Endothelial cell of umbilical vein (primary cell): ENCODE measurements at regions not wholly inside any gene's neighbourhood (a gene's known extent, or its start where the extent isn't known, plus 50 kb on each side); places are given as distances from the start of the nearest gene placed in this dataset.

Experiments
- BruUV-seq: library from RNA; stranded (reverse); fragments of 400-500 nt; replicated peaks from 2 replicates; lab custom pipeline; 2021; lab: Mats Ljungman, UMichigan
- CTCF ChIA-PET: fragments of 300-600, 350-600 bp; sonication (Branson Sonifier 250); formaldehyde crosslinking; loops from one replicate; lab custom pipeline; 2021; ENCODE audit warnings: antibody characterized with exemption, inconsistent platforms; lab: Charles Lee
- POLR2A ChIA-PET: fragments of 300-600, 350-600 bp; sonication (Branson Sonifier 250); formaldehyde crosslinking; loops from one replicate; lab custom pipeline; 2021; ENCODE audit warnings: antibody characterized with exemption, inconsistent platforms; lab: Charles Lee
- DNase-seq: peaks from one replicate; pipeline ENCODE4 v3.0.0-alpha.2; 2011; ENCODE audit warnings: low read depth, low spot score
- FAIRE-seq: peaks from 2 replicates; lab custom pipeline; 2011; peaks lifted over from hg19 to GRCh38; lab: Jason Lieb, UNC
- H2AFZ ChIP-seq: 2 replicates; pipeline ENCODE4 v1.6.0; 2012; ENCODE audit warnings: low read depth, low read length, control low read depth, inconsistent platforms
- H3K27ac ChIP-seq: 2 replicates; pipeline ENCODE4 v1.5.1; 2011; ENCODE audit warnings: low read depth, mild to moderate bottlenecking, control low read depth, low read length, moderate library complexity; ENCODE audit not compliant: insufficient read depth
- H3K27me3 ChIP-seq, 2 experiments: 2 replicates each; pipeline versions ENCODE4 v1.6.0 to v1.6.1; 2011; ENCODE audit warnings: low read length in 2 of 2, mixed read lengths in 1 of 2; ENCODE audit not compliant: control insufficient read depth in 2 of 2, insufficient read depth in 2 of 2
- H3K36me3 ChIP-seq, 2 experiments: 2 replicates in 1 of 2; 3 replicates in 1 of 2; pipeline ENCODE4 v1.5.1; 2011; ENCODE audit warnings: low read length in 2 of 2, mild to moderate bottlenecking in 1 of 2, moderate library complexity in 1 of 2; ENCODE audit not compliant: control insufficient read depth in 2 of 2, insufficient read depth in 2 of 2; ENCODE audit errors: extremely low read depth in 1 of 2
- H3K4me1 ChIP-seq: 3 replicates; pipeline ENCODE4 v1.5.1; 2011; ENCODE audit warnings: mild to moderate bottlenecking, low read length; ENCODE audit not compliant: control insufficient read depth, insufficient read depth; ENCODE audit errors: extremely low read depth
- H3K4me2 ChIP-seq: 2 replicates; pipeline ENCODE4 v1.6.1; 2011; ENCODE audit warnings: low read length, control low read depth, mixed read lengths; ENCODE audit not compliant: insufficient read depth
- H3K4me3 ChIP-seq, 3 experiments: fragments of 200-600 bp in 1 of 3; sonication (generic), shearing (Covaris generic) in 1 of 3; replicated peaks in 1 of 3; 2 replicates each; pipeline ENCODE4 v1.5.1; 2011 to 2016; ENCODE audit warnings: control low read depth in 3 of 3, low read length in 3 of 3, mild to moderate bottlenecking in 2 of 3, inconsistent platforms in 1 of 3, low read depth in 1 of 3, moderate library complexity in 1 of 3; ENCODE audit not compliant: insufficient read depth in 1 of 3
- H3K79me2 ChIP-seq: 2 replicates; pipeline ENCODE4 v1.6.0; 2012; ENCODE audit warnings: low read length, inconsistent platforms; ENCODE audit not compliant: control insufficient read depth, insufficient read depth
- H3K9ac ChIP-seq: replicated peaks from 2 replicates; pipeline ENCODE3; 2011; ENCODE audit warnings: low read length, control low read depth; ENCODE audit not compliant: insufficient read depth; ENCODE audit errors: extremely low read depth
- H3K9me1 ChIP-seq: replicated peaks from 3 replicates; pipeline ENCODE4 v1.6.0; 2011; ENCODE audit warnings: mild to moderate bottlenecking, low read length; ENCODE audit not compliant: control insufficient read depth, insufficient read depth; ENCODE audit errors: extremely low read depth
- H3K9me3 ChIP-seq: replicated peaks from 2 replicates; pipeline ENCODE4 v1.5.1; 2012; ENCODE audit warnings: low read length, inconsistent platforms; ENCODE audit not compliant: control insufficient read depth, insufficient read depth
- H4K20me1 ChIP-seq: replicated peaks from 2 replicates; pipeline ENCODE3; 2011; ENCODE audit warnings: mild to moderate bottlenecking, low read length; ENCODE audit not compliant: control insufficient read depth, insufficient read depth; ENCODE audit errors: extremely low read depth
- CTCF ChIP-seq, 2 donors: IDR thresholded peaks; 1 replicate in 1 of 2; 2 replicates in 1 of 2; pipeline ENCODE4 v1.5.1; 2011; ENCODE audit warnings: low read length in 2 of 2, mild to moderate bottlenecking in 2 of 2, moderate library complexity in 2 of 2, control low read depth in 1 of 2, inconsistent platforms in 1 of 2, low read depth in 1 of 2; ENCODE audit not compliant: insufficient read depth in 1 of 2; ENCODE audit errors: extremely low read depth in 1 of 2
- EZH2 ChIP-seq: IDR thresholded peaks from 2 replicates; pipeline ENCODE4 v1.6.1; 2012; ENCODE audit warnings: borderline replicate concordance, low read depth, mild to moderate bottlenecking, moderate library complexity, low read length, inconsistent platforms; ENCODE audit not compliant: severe bottlenecking
- FOS ChIP-seq: IDR thresholded peaks from 2 replicates; pipeline ENCODE4 v1.6.1; 2011; ENCODE audit warnings: mild to moderate bottlenecking, low read length, moderate library complexity, borderline replicate concordance; ENCODE audit not compliant: insufficient read depth
- GATA2 ChIP-seq: IDR thresholded peaks from 2 replicates; pipeline ENCODE4 v1.7.0; 2011; ENCODE audit warnings: low read depth, mild to moderate bottlenecking, moderate library complexity, mixed read lengths, low read length; ENCODE audit not compliant: insufficient read length, insufficient read depth
- JUN ChIP-seq: IDR thresholded peaks from 2 replicates; pipeline ENCODE4 v1.6.1; 2011; ENCODE audit warnings: borderline replicate concordance, low read depth; ENCODE audit not compliant: insufficient read length, insufficient read depth
- MAX ChIP-seq: IDR thresholded peaks from 2 replicates; pipeline ENCODE4 v1.6.1; 2011; ENCODE audit not compliant: insufficient read depth, insufficient read length
- MYC ChIP-seq: IDR thresholded peaks from one replicate; pipeline ENCODE4 v1.6.1; 2011; ENCODE audit warnings: mild to moderate bottlenecking, low read depth, low read length
- POLR2A ChIP-seq: IDR thresholded peaks from 2 replicates; pipeline ENCODE4 v1.6.1; 2012; ENCODE audit warnings: low read depth, mild to moderate bottlenecking, control low read depth, low read length
- POLR2AphosphoS5 ChIP-seq: IDR thresholded peaks from 2 replicates; pipeline ENCODE4 v1.6.1; 2012; ENCODE audit warnings: low read depth, mild to moderate bottlenecking, control low read depth, low read length, moderate library complexity; ENCODE audit not compliant: insufficient read depth
- dilution Hi-C: fragments of 300-500 bp; cut with MboI; formaldehyde crosslinking; loops from one replicate; pipeline ENCODE4 v1.15.0; 2019; ENCODE audit warnings: low sequenced_read_pairs; ENCODE audit not compliant: extremely low pct_ligation_motif_present
- intact Hi-C: fragments of 100-400 bp; cut with micrococcal nuclease; formaldehyde crosslinking; loops from one replicate; pipeline ENCODE4 v1.10.0; 2022

DNA sequence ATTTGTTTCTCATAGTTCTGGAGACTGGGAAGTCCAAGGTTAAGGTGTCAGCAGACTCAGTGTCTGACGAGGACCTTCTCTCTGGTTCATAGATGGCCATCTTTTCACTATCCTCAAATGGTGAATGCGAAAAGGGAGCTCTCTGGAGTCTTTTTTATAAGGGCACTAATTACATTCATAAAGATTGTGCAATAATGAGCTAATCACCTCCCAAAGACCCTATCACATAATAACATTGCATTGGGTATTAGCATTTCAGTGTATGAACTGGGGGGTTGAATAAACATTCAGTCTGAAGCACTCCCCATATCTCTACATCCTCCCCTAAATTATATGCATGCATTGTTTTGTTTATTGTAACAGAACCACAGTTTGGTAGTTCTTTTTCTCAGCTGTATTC is 1086.5 kb downstream of the CDH11 start:
- POLR2A ChIA-PET = no interaction called here
- H3K27ac ChIP-seq = no peak overlapping the region
- H3K79me2 ChIP-seq = no peaks in the 10 kb centered on the region
- intact Hi-C loops = no loop called here
- H3K4me2 ChIP-seq = no peak overlapping the region
- no peaks in the 10 kb centered on the region for H4K20me1 ChIP-seq
- DNase-seq (no peak), FAIRE-seq (no peak)
- no peaks in the 10 kb centered on the region for H3K9me1 ChIP-seq
- no peak overlapping the region for H2AFZ ChIP-seq
- H3K4me3 ChIP-seq = no peak overlapping the region
- H3K4me1 ChIP-seq = no peaks in the 10 kb centered on the region
- H3K9ac ChIP-seq = no peak overlapping the region
- CTCF ChIA-PET = no interaction called here
- no TSS peak for BruUV-seq
- H3K36me3 ChIP-seq = no peaks in the 10 kb centered on the region
- no peaks in the 10 kb centered on the region for H3K9me3 ChIP-seq
- no peak for TF ChIP-seq GATA2
- no peak for TF ChIP-seq MYC
- TF ChIP-seq MAX = no peak
- TF ChIP-seq JUN = no peak
- no peak for TF ChIP-seq EZH2
- TF ChIP-seq CTCF (IDR thresholded peaks at IDR 0.05; ENCODE audit: extremely low read depth in 1 of 2, insufficient read depth in 1 of 2, low read depth in 1 of 2, low read length in 2 of 2) = no peak
- no peak for TF ChIP-seq POLR2A
- no peak for TF ChIP-seq POLR2AphosphoS5
- no peak for TF ChIP-seq FOS
- peaks cover 0 to 3% of the 10 kb centered on the region in 2 experiments for H3K27me3 ChIP-seq
- dilution Hi-C loops = no loop called here
